Adrenal gland (tissue), 9 donors: ENCODE measurements at regions not wholly inside any gene's neighbourhood (a gene's known extent, or its start where the extent isn't known, plus 50 kb on each side); places are given as distances from the start of the nearest gene placed in this dataset.

Experiments used
- DNase-seq, 7 donors: peaks; one replicate each; pipeline ENCODE4 v3.0.0-alpha.2; 2019 to 2020
- H3K27ac ChIP-seq, 5 donors: fragments of 200-600 bp; sonication (generic) in 4 of 5; 1 replicate in 3 of 5; 2 replicates in 2 of 5; pipeline versions ENCODE4 v1.5.1 to v1.8.0; 2016 to 2020; ENCODE audit warnings: mild to moderate bottlenecking in 1 of 5
- H3K27me3 ChIP-seq: fragments of 200-600 bp; 2 replicates; pipeline ENCODE4 v1.8.0; 2021
- H3K36me3 ChIP-seq, 2 donors: fragments of 200-600 bp; replicated peaks in 1 of 2; 1 replicate in 1 of 2; 2 replicates in 1 of 2; pipeline versions ENCODE4 v1.5.1 to v1.8.0; 2018 to 2022
- H3K4me1 ChIP-seq, 2 donors: fragments of 200-600 bp; replicated peaks in 1 of 2; 1 replicate in 1 of 2; 2 replicates in 1 of 2; pipeline versions ENCODE4 v1.5.1 to v1.8.0; 2018 to 2021
- H3K4me3 ChIP-seq, 4 donors: fragments of 200-600 bp; sonication (generic) in 3 of 4; one replicate each; pipeline ENCODE4 v1.5.1; 2016 to 2018
- H3K9me3 ChIP-seq, 3 donors: fragments of 200-600 bp; sonication (generic) in 1 of 3; replicated peaks in 1 of 3; 1 replicate in 2 of 3; 2 replicates in 1 of 3; pipeline versions ENCODE4 v1.5.1 to v1.8.0; 2016 to 2021
- CTCF ChIP-seq, 6 experiments: fragments of 450-650 bp in 4 of 6; fragments of 200-600 bp in 2 of 6; sonication (generic) in 1 of 6; IDR thresholded peaks; 1 replicate in 5 of 6; 2 replicates in 1 of 6; pipeline versions ENCODE4 v1.5.1 to v1.8.0; 2016 to 2021; ENCODE audit warnings: antibody characterized with exemption in 6 of 6, mild to moderate bottlenecking in 2 of 6, moderate library complexity in 1 of 6
- POLR2A ChIP-seq, 2 donors: fragments of 450-650 bp; IDR thresholded peaks; one replicate each; pipeline ENCODE4 v1.6.1; 2017; ENCODE audit warnings: antibody characterized with exemption in 2 of 2, mild to moderate bottlenecking in 2 of 2, moderate library complexity in 1 of 2
- WGBS, 4 donors: extraction: QIAGEN DNeasy Blood & Tissue Kit in 2 of 4; methylation state at CpG; one replicate each; pipeline versions ENCODE4 v1.1.5 to v1.1.7; 2013 to 2017; 5-methylcytosine and 5-hydroxymethylcytosine counted together
- intact Hi-C, 2 donors: fragments of 100-400 bp; cut with DNase I; formaldehyde crosslinking; loops; one replicate each; pipeline versions ENCODE4 v1.14.1 to v1.15.0; 2022 to 2023
- donor health status: healthy with polysubstance abuse.
- donor health status: Bipolar disorder and iron deficiency.
- donor health status: DM: yes; HTN: yes; CAD: no.
- donor health status: DM: no; HTN: no; CAD: no.
- donor health status: DM: no; HTN: no; CAD: no.

DNA sequence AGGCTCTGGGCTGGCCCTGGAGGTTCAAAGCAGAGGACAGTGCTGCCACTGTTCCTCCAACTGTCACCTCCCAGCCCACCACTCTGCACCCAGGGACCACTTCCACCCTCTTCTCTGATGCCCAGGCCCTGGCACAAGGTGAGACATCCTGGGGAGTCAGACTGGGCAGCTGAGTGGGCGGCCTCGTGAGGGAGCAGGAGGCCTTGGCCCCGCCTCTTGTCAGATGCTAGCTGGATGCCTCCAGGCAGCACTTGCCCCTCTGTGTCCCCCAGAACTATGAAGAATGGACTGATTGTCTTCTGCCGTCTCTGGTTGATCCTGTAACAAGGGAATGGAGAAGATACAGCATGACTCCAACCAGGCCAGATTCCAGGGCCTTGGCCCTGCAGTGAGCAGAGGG, 191.0 kb upstream of the LINGO1 start:
- Histone ChIP-seq H3K9me3 (no peaks in the 10 kb centered on the region), H3K27me3 (peaks cover 31% of the 10 kb centered on the region), H3K27ac (no peak overlapping the region), H3K4me3 (no peak overlapping the region), H3K4me1 (peaks cover 4 to 9% of the 10 kb centered on the region in 2 donors), H3K36me3 (no peaks in the 10 kb centered on the region)
- intact Hi-C loops, result loop anchor here (5.0 kb wide), 3 partner anchors 166 to 191 kb away; partner anchors contain the start of gene LINGO1 (in 1 of the 2)
- TF ChIP-seq POLR2A (IDR thresholded peaks at IDR 0.05) (no peak), CTCF (IDR thresholded peaks at IDR 0.05) (no peak)
- 60 to 92% (median 81%) methylated on average over 1 to 4 of the region's 4 CpGs for WGBS, 4 donors
- DNase-seq, result no peak

- intact Hi-C loops, result loop anchor here (5.0 kb wide), 3 partner anchors 165 to 190 kb away; partner anchors contain the start of gene LINGO1 (in 1 of the 2)
- H3K4me1 ChIP-seq, result peaks cover 4 to 9% of the 10 kb centered on the region in 2 donors
- 61 to 73% (median 64%) methylated on average over 6 to 7 of the region's 7 CpGs for WGBS, 4 donors
- no peaks in the 10 kb centered on the region for H3K36me3 ChIP-seq
- no peak for DNase-seq
- TF ChIP-seq CTCF (IDR thresholded peaks at IDR 0.05), result no peak
- TF ChIP-seq POLR2A (IDR thresholded peaks at IDR 0.05), result no peak
- H3K4me3 ChIP-seq, result no peak overlapping the region
- no peak overlapping the region for H3K27ac ChIP-seq
- peaks cover 41% of the 10 kb centered on the region for H3K27me3 ChIP-seq
- no peaks in the 10 kb centered on the region for H3K9me3 ChIP-seq
These were observed 190.0 kb upstream of the LINGO1 start for GRCh38 chr15:77822631-77823230.

DNA sequence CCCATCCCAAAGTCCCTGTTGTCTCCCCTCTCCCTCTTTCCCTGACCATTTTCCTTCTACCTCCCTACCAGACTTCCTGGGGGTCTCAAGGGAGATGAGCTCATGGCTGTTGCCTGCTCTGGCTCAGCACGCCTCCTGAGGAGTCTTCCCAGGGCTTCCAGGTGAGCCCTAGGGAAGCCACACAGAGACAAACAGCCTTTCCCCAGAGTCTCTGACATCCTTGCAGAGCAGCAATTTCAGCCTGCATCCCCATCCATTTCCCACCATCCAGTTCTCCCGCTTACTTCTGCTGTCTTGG, 189.2 kb upstream of the LINGO1 start:
- Histone ChIP-seq H3K4me3 (no peak overlapping the region), H3K36me3 (no peaks in the 10 kb centered on the region), H3K27me3 (peaks cover 47% of the 10 kb centered on the region), H3K4me1 (peaks cover 4 to 9% of the 10 kb centered on the region in 2 donors), H3K27ac (no peak overlapping the region), H3K9me3 (no peaks in the 10 kb centered on the region)
- intact Hi-C loops, result loop anchor here (5.0 kb wide), 3 partner anchors 165 to 190 kb away; partner anchors contain the start of gene LINGO1 (in 1 of the 2)
- WGBS, 4 donors, result 82 to 94% (median 86%) methylated on average over 2 of the region's 2 CpGs
- TF ChIP-seq CTCF (IDR thresholded peaks at IDR 0.05) (no peak), POLR2A (IDR thresholded peaks at IDR 0.05) (no peak)
- no peak for DNase-seq

DNA sequence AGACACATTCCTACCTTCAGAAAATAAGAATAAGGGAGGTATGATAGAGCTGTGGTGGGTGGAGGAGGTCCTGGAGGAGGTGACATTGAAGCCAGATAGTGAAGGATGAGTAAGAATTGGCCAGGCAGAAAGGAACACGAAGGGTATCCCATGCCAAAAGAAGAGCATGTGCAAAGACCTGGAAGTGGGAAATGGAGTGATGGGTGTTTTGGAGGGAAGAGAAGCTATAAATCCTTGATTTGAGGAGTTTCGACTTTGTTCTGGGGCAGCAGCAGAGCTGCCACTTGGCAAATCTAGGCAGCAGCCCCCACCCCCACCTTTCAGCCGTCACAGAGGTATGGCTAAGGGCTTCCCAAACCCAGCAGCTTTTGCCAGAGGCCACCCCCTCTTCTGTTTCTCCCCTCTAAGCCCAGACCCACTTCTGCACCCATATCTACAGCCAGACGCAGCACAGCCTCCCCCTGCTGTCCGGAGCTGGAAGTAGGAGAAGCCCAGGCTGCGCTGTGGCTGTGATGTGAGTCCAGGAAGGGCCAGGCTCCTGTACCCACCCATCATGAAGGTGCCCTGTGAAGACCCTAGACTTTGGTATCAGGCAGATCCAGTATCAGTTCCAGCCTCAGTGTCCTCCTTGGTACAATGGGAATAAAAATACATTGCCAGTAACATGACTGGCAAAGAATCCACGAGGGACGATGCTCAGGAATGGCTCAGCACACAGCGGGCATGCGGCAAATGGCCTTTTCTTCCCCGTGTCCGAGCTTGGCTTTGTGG, 188.7 kb upstream of the LINGO1 start:
- Histone ChIP-seq H3K27me3 (peaks cover 47% of the 10 kb centered on the region), H3K9me3 (no peaks in the 10 kb centered on the region), H3K36me3 (no peaks in the 10 kb centered on the region), H3K4me3 (no peak overlapping the region), H3K27ac (no peak overlapping the region), H3K4me1 (peaks cover 4 to 9% of the 10 kb centered on the region in 2 donors)
- WGBS, 4 donors, result 26 to 38% (median 37%) methylated on average over 12 of the region's 12 CpGs
- intact Hi-C loops, result loop anchor here (5.0 kb wide), 3 partner anchors 164 to 189 kb away; partner anchors contain the start of gene LINGO1 (in 1 of the 2)
- peak; percentile 47 to 80 (median 67) for DNase-seq
- peak; percentile 46 to 80 (median 66) for TF ChIP-seq CTCF (IDR thresholded peaks at IDR 0.05)
- TF ChIP-seq POLR2A (IDR thresholded peaks at IDR 0.05), result no peak
